MM.1S (cell line): ENCODE measurements at regions not wholly inside any gene's neighbourhood (a gene's known extent, or its start where the extent isn't known, plus 50 kb on each side); places are given as distances from the start of the nearest gene placed in this dataset.

ENCODE experiments used
- EZH2 ChIP-seq: fragments of 300-600 bp; sonication (generic); optimal IDR thresholded peaks from 2 replicates; pipeline ENCODE3; 2017; ENCODE audit warnings: low read depth, mild to moderate bottlenecking, antibody characterized with exemption, low read length, mixed read lengths
- EZH2phosphoT487 ChIP-seq: fragments of 300-600 bp; sonication (generic); IDR thresholded peaks from 2 replicates; pipeline ENCODE4 v1.6.1; 2018; ENCODE audit warnings: antibody characterized with exemption, low read length
- TF ChIP-seq, protein P1 (sequence below): fragments of 300-600 bp; sonication (generic); IDR thresholded peaks from 2 replicates; pipeline ENCODE4 v1.5.1; 2016; ENCODE audit warnings: antibody characterized with exemption, low read length, mixed read lengths

DNA sequence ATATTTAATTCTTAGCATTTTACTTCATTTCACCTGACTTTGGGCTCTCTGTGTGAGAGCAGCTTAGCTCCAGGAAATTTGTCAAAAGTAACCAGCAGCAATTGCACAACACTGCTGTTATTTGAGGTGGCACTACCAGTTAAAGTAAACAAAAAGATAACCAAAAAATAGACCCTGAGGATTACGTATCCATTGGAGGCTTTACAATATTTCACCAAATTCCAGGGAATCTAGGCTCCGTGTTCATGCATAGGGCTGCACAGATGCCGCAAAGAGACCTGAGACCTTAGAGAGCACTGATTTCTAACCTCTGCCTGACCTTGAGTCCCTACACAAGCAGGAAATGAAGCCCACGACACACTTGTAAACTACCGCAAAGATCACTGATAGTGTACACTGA, 1392.7 kb upstream of the CDH6 start:
- TF ChIP-seq, protein P1, sequence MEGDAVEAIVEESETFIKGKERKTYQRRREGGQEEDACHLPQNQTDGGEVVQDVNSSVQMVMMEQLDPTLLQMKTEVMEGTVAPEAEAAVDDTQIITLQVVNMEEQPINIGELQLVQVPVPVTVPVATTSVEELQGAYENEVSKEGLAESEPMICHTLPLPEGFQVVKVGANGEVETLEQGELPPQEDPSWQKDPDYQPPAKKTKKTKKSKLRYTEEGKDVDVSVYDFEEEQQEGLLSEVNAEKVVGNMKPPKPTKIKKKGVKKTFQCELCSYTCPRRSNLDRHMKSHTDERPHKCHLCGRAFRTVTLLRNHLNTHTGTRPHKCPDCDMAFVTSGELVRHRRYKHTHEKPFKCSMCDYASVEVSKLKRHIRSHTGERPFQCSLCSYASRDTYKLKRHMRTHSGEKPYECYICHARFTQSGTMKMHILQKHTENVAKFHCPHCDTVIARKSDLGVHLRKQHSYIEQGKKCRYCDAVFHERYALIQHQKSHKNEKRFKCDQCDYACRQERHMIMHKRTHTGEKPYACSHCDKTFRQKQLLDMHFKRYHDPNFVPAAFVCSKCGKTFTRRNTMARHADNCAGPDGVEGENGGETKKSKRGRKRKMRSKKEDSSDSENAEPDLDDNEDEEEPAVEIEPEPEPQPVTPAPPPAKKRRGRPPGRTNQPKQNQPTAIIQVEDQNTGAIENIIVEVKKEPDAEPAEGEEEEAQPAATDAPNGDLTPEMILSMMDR = no peak
- no peak for TF ChIP-seq EZH2phosphoT487
- TF ChIP-seq EZH2 = no peak
